ENCODE measurements at regions not wholly inside any gene's neighbourhood (a gene's known extent, or its start where the extent isn't known, plus 50 kb on each side); places are given as distances from the start of the nearest gene placed in this dataset.

DNA sequence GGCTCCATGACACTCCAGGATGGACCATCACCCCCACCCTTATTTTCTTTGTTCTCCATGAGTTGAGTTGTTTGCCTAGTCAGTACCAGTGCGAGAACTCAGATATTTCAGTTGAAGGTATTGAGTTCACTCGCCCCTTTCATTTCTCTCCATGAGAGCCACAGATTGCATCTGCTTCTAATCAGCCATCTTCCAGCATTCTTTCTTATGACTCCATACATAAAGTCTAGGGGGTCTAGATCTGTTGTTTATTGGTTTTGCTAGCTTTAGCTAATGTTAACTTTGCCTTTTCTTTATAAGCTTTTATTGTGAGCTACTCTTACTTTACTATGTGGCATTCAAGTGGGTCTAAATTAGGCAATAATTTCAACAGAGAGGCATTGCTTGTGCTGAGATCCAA, 71.6 kb upstream of the PDC start:
- Mint-ChIP-seq H3K9me3 (peaks cover 4% of the 10 kb centered on the region), H3K27ac (no peak overlapping the region), H3K36me3 (ENCODE audit: low read depth) (no peaks in the 10 kb centered on the region), H3K4me3 (no peak overlapping the region), H3K4me1 (no peaks in the 10 kb centered on the region), H3K27me3 (ENCODE audit: low read depth) (no peaks in the 10 kb centered on the region)
- TF ChIP-seq, protein P1, sequence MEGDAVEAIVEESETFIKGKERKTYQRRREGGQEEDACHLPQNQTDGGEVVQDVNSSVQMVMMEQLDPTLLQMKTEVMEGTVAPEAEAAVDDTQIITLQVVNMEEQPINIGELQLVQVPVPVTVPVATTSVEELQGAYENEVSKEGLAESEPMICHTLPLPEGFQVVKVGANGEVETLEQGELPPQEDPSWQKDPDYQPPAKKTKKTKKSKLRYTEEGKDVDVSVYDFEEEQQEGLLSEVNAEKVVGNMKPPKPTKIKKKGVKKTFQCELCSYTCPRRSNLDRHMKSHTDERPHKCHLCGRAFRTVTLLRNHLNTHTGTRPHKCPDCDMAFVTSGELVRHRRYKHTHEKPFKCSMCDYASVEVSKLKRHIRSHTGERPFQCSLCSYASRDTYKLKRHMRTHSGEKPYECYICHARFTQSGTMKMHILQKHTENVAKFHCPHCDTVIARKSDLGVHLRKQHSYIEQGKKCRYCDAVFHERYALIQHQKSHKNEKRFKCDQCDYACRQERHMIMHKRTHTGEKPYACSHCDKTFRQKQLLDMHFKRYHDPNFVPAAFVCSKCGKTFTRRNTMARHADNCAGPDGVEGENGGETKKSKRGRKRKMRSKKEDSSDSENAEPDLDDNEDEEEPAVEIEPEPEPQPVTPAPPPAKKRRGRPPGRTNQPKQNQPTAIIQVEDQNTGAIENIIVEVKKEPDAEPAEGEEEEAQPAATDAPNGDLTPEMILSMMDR (IDR thresholded peaks at IDR 0.05; ENCODE audit: unreplicated experiment in 3 of 3): no peak

DNA sequence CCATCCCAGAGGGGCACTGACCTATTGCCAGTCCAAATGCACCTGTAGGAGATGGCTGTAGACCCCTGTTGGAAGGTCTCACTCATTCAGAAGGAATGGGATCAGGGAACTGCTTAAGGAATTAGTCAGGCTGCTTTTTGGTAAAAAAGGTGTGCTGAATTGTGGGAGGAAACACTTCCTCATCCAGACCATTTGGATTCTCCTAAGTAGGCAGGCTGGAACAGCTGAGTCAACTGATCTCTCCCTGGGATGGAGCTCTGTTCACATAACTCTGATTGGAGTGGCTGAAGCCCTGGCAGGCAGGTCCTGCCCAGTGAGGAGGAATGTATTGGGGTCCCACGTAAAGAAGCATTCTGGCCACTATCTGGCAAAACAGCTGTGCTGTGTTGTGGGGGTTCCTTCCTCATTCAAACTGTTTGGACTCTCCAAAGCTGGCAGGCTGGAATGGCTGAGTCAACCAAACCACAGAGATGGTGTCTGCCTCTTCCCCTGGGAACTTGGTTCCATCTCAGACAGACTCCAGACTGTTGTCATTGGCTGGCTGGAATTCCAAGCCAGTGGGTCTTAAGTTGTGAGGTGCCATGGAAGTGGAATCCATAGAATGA, 70.7 kb upstream of the PDC start:
- peaks cover 4% of the 10 kb centered on the region for H3K9me3 Mint-ChIP-seq
- no peaks in the 10 kb centered on the region for H3K36me3 Mint-ChIP-seq (ENCODE audit: low read depth)
- no peak overlapping the region for H3K27ac Mint-ChIP-seq
- no peaks in the 10 kb centered on the region for H3K4me1 Mint-ChIP-seq
- TF ChIP-seq, protein P1 (IDR thresholded peaks at IDR 0.05; ENCODE audit: unreplicated experiment in 3 of 3): no peak
- no peak overlapping the region for H3K4me3 Mint-ChIP-seq
- H3K27me3 Mint-ChIP-seq (ENCODE audit: low read depth): no peaks in the 10 kb centered on the region

DNA sequence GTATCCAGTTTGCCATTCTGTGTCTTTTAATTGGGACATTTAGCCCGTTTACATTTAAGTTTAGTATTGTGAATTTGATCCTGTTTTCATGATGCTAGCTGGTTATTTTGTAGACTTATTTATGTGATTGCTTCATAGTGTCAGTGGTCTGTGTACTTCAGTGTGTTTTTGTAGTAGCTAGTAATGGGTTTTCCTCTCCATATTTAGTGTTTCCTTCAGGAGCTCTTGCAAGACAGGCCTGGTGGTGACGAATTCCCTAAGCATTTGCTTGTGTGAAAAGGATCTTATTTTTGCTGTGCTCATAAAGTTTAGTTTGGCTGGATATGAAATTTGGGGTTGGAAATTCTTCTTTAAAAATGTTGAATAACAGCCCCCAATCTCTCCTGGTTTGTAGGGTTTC, 69.2 kb upstream of the PDC start:
- no peaks in the 10 kb centered on the region for H3K36me3 Mint-ChIP-seq (ENCODE audit: low read depth)
- TF ChIP-seq, protein P1 (IDR thresholded peaks at IDR 0.05; ENCODE audit: unreplicated experiment in 3 of 3): no peak
- H3K9me3 Mint-ChIP-seq: peaks cover 4% of the 10 kb centered on the region
- H3K4me1 Mint-ChIP-seq: no peaks in the 10 kb centered on the region
- no peak overlapping the region for H3K4me3 Mint-ChIP-seq
- no peak overlapping the region for H3K27ac Mint-ChIP-seq
- no peaks in the 10 kb centered on the region for H3K27me3 Mint-ChIP-seq (ENCODE audit: low read depth)

DNA sequence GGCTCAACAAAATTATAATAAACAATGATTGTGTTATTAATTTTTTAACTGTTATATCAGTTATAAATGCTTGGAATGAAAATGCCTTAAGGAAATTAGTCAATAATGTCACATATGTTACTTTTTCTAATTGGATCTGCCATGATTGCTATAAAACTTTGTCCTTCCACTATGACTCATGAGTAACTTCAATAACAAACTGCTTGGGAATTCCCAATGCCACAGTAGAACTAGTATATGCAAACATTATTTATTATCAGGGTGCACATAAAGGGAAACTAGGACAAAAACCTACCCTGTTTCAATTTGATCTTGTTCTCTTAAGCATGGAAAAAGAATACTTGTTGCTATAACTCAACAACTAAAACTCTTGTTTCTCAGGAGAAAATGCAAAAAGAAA, 59.1 kb upstream of the PDC start:
- H3K27ac Mint-ChIP-seq: no peak overlapping the region
- no peaks in the 10 kb centered on the region for H3K36me3 Mint-ChIP-seq (ENCODE audit: low read depth)
- TF ChIP-seq, protein P1 (IDR thresholded peaks at IDR 0.05; ENCODE audit: unreplicated experiment in 3 of 3): no peak
- H3K4me1 Mint-ChIP-seq: no peaks in the 10 kb centered on the region
- H3K9me3 Mint-ChIP-seq: peaks cover 9% of the 10 kb centered on the region
- no peak overlapping the region for H3K4me3 Mint-ChIP-seq
- H3K27me3 Mint-ChIP-seq (ENCODE audit: low read depth): no peaks in the 10 kb centered on the region

DNA sequence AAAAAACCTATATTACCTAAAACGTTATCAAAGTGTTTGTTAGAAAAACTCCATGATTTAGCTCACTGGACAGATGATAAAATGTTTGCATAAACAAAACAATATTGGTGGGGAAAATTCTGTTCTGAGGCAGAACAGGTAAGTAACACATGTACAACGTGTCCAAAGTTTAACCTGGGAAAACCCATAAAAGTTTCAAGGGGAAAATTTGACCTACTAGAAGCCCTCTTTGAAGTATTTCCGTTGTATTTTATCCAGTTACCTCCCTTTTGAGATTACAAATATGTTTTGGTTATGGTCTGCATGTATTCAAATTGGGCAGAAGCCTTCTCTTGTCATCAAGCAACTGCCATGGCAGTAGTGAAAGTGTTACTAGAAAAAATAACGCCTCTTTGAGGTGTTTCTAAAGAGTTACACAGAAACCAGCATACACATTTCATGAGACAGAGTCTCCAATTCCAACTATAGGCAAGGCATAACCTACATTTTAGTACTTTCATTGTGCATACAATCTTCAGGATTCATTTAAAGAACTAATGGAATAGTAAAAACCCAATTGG, 58.0 kb upstream of the PDC start:
- Mint-ChIP-seq H3K27ac (no peak overlapping the region), H3K27me3 (ENCODE audit: low read depth) (no peaks in the 10 kb centered on the region), H3K9me3 (peaks cover 8% of the 10 kb centered on the region), H3K36me3 (ENCODE audit: low read depth) (no peaks in the 10 kb centered on the region), H3K4me1 (no peaks in the 10 kb centered on the region), H3K4me3 (no peak overlapping the region)
- TF ChIP-seq, protein P1 (IDR thresholded peaks at IDR 0.05; ENCODE audit: unreplicated experiment in 3 of 3): no peak

DNA sequence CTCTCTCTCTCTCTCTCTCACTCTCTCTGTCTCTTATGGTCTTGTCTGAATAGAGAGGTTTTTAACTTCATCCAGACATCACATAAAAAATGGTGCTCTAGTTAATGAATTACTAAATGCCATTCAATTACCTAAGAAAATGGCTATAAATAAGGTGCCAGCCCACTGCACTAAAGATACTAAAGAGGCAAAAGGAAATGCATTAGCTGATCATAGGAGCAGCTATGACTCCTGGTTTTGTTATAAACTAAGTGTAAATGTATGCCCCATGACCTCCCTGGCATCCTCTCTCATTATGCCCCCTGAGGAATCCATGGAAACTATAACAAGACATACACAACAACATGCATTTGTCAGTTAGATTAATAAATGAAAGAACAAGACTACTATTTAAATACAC, 57.5 kb upstream of the PDC start:
- Mint-ChIP-seq H3K27me3 (ENCODE audit: low read depth) (no peaks in the 10 kb centered on the region), H3K9me3 (peaks cover 5% of the 10 kb centered on the region), H3K4me3 (no peak overlapping the region), H3K4me1 (no peaks in the 10 kb centered on the region), H3K36me3 (ENCODE audit: low read depth) (no peaks in the 10 kb centered on the region), H3K27ac (no peak overlapping the region)
- TF ChIP-seq, protein P1 (IDR thresholded peaks at IDR 0.05; ENCODE audit: unreplicated experiment in 3 of 3): no peak
